GM12872 (cell line): ENCODE measurements at regions not wholly inside any gene's neighbourhood (a gene's known extent, or its start where the extent isn't known, plus 50 kb on each side); places are given as distances from the start of the nearest gene placed in this dataset.

ENCODE experiments used
- CTCF ChIP-seq: IDR thresholded peaks from 3 replicates; pipeline ENCODE4 v1.5.1; 2011; ENCODE audit warnings: low read depth, mild to moderate bottlenecking, low read length, moderate library complexity; ENCODE audit not compliant: insufficient read depth

- no peak for TF ChIP-seq CTCF
Measured at GRCh38 chr11:23315286-23315685, 455.0 kb upstream of the CCDC179 start.

- TF ChIP-seq CTCF = no peak
Measured at GRCh38 chr11:23317816-23318215, 457.5 kb upstream of the CCDC179 start.

- no peak for TF ChIP-seq CTCF
Measured at GRCh38 chr11:23318670-23319069, 458.4 kb upstream of the CCDC179 start.

- no peak for TF ChIP-seq CTCF
Measured at GRCh38 chr11:23320131-23320530, 459.9 kb upstream of the CCDC179 start.

GRCh38 chr11:23336961-23337360 lies 476.7 kb upstream of the CCDC179 start:
- TF ChIP-seq CTCF = no peak

- TF ChIP-seq CTCF = no peak
Measured at GRCh38 chr11:23353611-23354010, 493.3 kb upstream of the CCDC179 start.

- TF ChIP-seq CTCF = no peak
Measured at GRCh38 chr11:23359297-23359696, 499.0 kb upstream of the CCDC179 start.

GRCh38 chr11:23364076-23364475 lies 503.8 kb upstream of the CCDC179 start:
- TF ChIP-seq CTCF = no peak
